SH-SY5Y (cell line): ENCODE measurements at regions not wholly inside any gene's neighbourhood (a gene's known extent, or its start where the extent isn't known, plus 50 kb on each side); places are given as distances from the start of the nearest gene placed in this dataset.

Source experiments
- GATA2 ChIP-seq: IDR thresholded peaks from 2 replicates; pipeline ENCODE4 v1.6.1; 2011; ENCODE audit warnings: mild to moderate bottlenecking, low read depth, low read length
- GATA3 ChIP-seq: IDR thresholded peaks from 2 replicates; pipeline ENCODE4 v1.6.1; 2011; ENCODE audit warnings: low read depth, mild to moderate bottlenecking, low read length, moderate library complexity

DNA sequence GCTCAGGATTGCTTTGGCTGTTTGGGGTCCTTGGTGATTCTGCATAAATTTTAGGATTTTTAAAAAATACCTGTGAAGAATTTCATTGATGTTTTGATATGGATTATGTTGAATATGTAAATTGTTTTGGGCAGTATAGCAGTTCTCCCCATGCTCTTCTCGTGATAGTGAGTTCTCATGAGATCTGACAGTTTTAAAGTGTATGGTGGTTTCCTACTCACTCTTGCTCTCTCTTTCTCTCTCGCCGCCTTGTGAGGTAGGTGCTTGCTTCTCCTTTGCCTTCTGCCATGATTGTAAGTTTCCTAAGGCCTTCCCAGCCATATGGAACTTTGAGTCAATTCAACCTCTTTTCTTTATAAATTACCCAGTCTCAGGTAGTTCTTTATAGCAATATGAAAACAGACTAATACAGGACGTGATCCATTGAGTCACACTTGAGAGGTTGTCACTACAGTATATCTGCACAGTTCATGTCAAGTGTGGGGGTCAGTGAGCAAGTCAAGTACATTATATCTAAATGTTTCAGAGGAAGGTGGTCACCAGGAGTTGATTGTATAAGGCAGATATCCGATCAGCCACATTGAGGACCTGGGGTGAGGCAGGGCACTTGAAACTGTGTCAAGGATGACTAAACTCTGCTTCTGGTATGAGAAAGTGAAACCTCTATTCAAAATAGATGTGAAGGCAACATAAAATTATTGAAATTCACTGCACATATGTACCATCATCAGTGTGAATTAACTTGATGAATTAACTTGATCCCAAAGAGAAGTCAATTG lies 70.7 kb upstream of the CCDC179 start:
- TF ChIP-seq GATA2: no peak
- no peak for TF ChIP-seq GATA3
